ENCODE measurements at regions not wholly inside any gene's neighbourhood (a gene's known extent, or its start where the extent isn't known, plus 50 kb on each side); places are given as distances from the start of the nearest gene placed in this dataset.

- peak; percentile 84 for DNase-seq (ENCODE audit: low spot score)
- Histone ChIP-seq H3K27ac (ENCODE audit: low read depth, low read length, poor library complexity, severe bottlenecking) (peak overlapping the region; percentile 82), H3K27me3 (replicated peaks; ENCODE audit: insufficient read depth, low read depth, low read length, poor library complexity) (no peaks in the 10 kb centered on the region), H3K4me1 (ENCODE audit: insufficient read depth, low read length, poor library complexity, severe bottlenecking) (peaks cover 36% of the 10 kb centered on the region), H3K4me3 (ENCODE audit: low read depth, low read length, poor library complexity, severe bottlenecking) (no peak overlapping the region), H3K36me3 (ENCODE audit: insufficient read depth, low read length, poor library complexity, severe bottlenecking) (no peaks in the 10 kb centered on the region), H3K9me3 (ENCODE audit: low read depth, low read length, poor library complexity, severe bottlenecking) (no peaks in the 10 kb centered on the region)
- intact Hi-C loops (cut with micrococcal nuclease; ENCODE audit: unreplicated experiment): no loop called here
- no peak for TF ChIP-seq EZH2 (IDR thresholded peaks at IDR 0.05; ENCODE audit: borderline replicate concordance, low read depth, low read length, poor library complexity, severe bottlenecking)
- no peak for TF ChIP-seq CTCF (conservative IDR thresholded peaks at IDR 0.05; ENCODE audit: low read depth, low read length)
- ChIA-PET POLR2A (ENCODE audit: low non-redundant PET) (no interaction called here), CTCF (interaction anchor here (0.6 kb wide), 1 partner anchor 912 kb away, joined by 7 read pairs; no protein-coding TSS in a partner anchor)
- BruUV-seq (replicated peaks): no TSS peak
Observed at GRCh38 chr12:93108985-93109384, 179.9 kb upstream of the EEA1 start.

- Histone ChIP-seq H3K36me3 (ENCODE audit: insufficient read depth, low read length, poor library complexity, severe bottlenecking) (no peaks in the 10 kb centered on the region), H3K4me1 (ENCODE audit: insufficient read depth, low read length, poor library complexity, severe bottlenecking) (peaks cover 37% of the 10 kb centered on the region), H3K9me3 (ENCODE audit: low read depth, low read length, poor library complexity, severe bottlenecking) (no peaks in the 10 kb centered on the region), H3K27ac (ENCODE audit: low read depth, low read length, poor library complexity, severe bottlenecking) (peak overlapping the region; percentile 82), H3K27me3 (replicated peaks; ENCODE audit: insufficient read depth, low read depth, low read length, poor library complexity) (no peaks in the 10 kb centered on the region), H3K4me3 (ENCODE audit: low read depth, low read length, poor library complexity, severe bottlenecking) (no peak overlapping the region)
- intact Hi-C loops (cut with micrococcal nuclease; ENCODE audit: unreplicated experiment): no loop called here
- no peak for DNase-seq (ENCODE audit: low spot score)
- ChIA-PET CTCF (interaction anchor here (0.6 kb wide), 1 partner anchor 911 kb away, joined by 7 read pairs; no protein-coding TSS in a partner anchor), POLR2A (ENCODE audit: low non-redundant PET) (no interaction called here)
- BruUV-seq (replicated peaks): no TSS peak
- TF ChIP-seq CTCF (conservative IDR thresholded peaks at IDR 0.05; ENCODE audit: low read depth, low read length) (no peak), EZH2 (IDR thresholded peaks at IDR 0.05; ENCODE audit: borderline replicate concordance, low read depth, low read length, poor library complexity, severe bottlenecking) (no peak)
Observed at GRCh38 chr12:93109551-93110203, 180.6 kb upstream of the EEA1 start.

- Histone ChIP-seq H3K36me3 (ENCODE audit: insufficient read depth, low read length, poor library complexity, severe bottlenecking) (no peaks in the 10 kb centered on the region), H3K9me3 (ENCODE audit: low read depth, low read length, poor library complexity, severe bottlenecking) (no peaks in the 10 kb centered on the region), H3K4me3 (ENCODE audit: low read depth, low read length, poor library complexity, severe bottlenecking) (no peak overlapping the region), H3K4me1 (ENCODE audit: insufficient read depth, low read length, poor library complexity, severe bottlenecking) (peaks cover 47% of the 10 kb centered on the region), H3K27me3 (replicated peaks; ENCODE audit: insufficient read depth, low read depth, low read length, poor library complexity) (no peaks in the 10 kb centered on the region), H3K27ac (ENCODE audit: low read depth, low read length, poor library complexity, severe bottlenecking) (no peak overlapping the region)
- BruUV-seq (replicated peaks): no TSS peak
- DNase-seq (ENCODE audit: low spot score): no peak
- TF ChIP-seq EZH2 (IDR thresholded peaks at IDR 0.05; ENCODE audit: borderline replicate concordance, low read depth, low read length, poor library complexity, severe bottlenecking) (no peak), CTCF (conservative IDR thresholded peaks at IDR 0.05; ENCODE audit: low read depth, low read length) (no peak)
- intact Hi-C loops (cut with micrococcal nuclease; ENCODE audit: unreplicated experiment): no loop called here
- ChIA-PET POLR2A (ENCODE audit: low non-redundant PET) (no interaction called here), CTCF (no interaction called here)
Observed at GRCh38 chr12:93111773-93112172, 182.7 kb upstream of the EEA1 start.
